ENCODE measurements at regions not wholly inside any gene's neighbourhood (a gene's known extent, or its start where the extent isn't known, plus 50 kb on each side); places are given as distances from the start of the nearest gene placed in this dataset.

- Histone ChIP-seq H3K36me3 (no peaks in the 10 kb centered on the region), H3K9me3 (ENCODE audit: low read depth) (peaks cover 3% of the 10 kb centered on the region), H3K27ac (no peak overlapping the region), H3K4me3 (no peak overlapping the region), H3K27me3 (no peaks in the 10 kb centered on the region), H3K4me1 (ENCODE audit: low read depth) (no peaks in the 10 kb centered on the region)
- TF ChIP-seq CTCF (IDR thresholded peaks at IDR 0.05; ENCODE audit: low read depth, low read length), result no peak
- no peak for DNase-seq (ENCODE audit: low read depth in 1 of 2, low spot score in 1 of 2)
Observed at GRCh38 chr3:34619990-34620389, 821.6 kb downstream of the PDCD6IP start.

DNA sequence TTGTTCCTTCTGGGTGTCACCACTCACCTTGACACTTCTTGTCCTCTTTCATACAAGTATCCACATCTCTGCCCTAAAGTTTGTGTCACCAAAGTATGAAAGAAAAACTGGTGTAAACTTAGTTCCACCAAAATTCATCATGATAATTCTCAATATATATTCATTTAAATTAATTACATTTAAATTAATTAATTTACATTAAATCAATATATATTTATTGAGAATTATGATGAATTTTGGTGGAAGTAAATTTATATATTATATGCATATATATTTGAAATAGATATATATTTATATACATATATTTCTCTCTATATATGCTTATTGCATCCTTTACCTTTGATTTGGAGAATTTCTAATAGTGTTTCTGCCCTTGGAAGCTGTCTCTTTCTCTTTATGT, 828.3 kb downstream of the PDCD6IP start:
- Histone ChIP-seq H3K9me3 (ENCODE audit: low read depth) (peaks cover 3% of the 10 kb centered on the region), H3K27ac (no peak overlapping the region), H3K4me3 (no peak overlapping the region), H3K27me3 (no peaks in the 10 kb centered on the region), H3K4me1 (ENCODE audit: low read depth) (peaks cover 19% of the 10 kb centered on the region), H3K36me3 (no peaks in the 10 kb centered on the region)
- no peak for TF ChIP-seq CTCF (IDR thresholded peaks at IDR 0.05; ENCODE audit: low read depth, low read length)
- DNase-seq (ENCODE audit: low read depth in 1 of 2, low spot score in 1 of 2), result peak in 1 of 2 donors; percentile 65

DNA sequence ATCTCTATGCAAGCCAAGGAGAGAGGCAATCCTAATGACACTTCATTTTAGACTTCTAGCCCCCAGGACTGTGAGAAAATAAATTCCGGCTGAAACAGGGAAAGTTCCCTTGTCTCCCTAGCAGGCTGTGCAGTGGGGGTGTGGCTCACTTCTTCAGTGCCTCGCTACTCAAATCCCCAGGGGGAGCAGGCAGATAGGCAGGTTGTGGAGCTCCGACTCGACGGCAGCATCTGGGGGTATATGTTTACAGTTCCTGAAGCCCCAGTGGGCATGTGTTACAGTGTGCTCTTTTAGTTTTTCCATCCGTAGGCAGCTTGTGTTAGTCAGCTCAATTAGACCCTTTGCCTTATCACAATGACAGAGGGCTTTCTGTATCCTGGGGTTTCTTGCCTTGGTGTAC, 836.5 kb downstream of the PDCD6IP start:
- DNase-seq (ENCODE audit: low read depth in 1 of 2, low spot score in 1 of 2), result no peak
- Histone ChIP-seq H3K4me3 (no peak overlapping the region), H3K4me1 (ENCODE audit: low read depth) (no peaks in the 10 kb centered on the region), H3K9me3 (ENCODE audit: low read depth) (no peaks in the 10 kb centered on the region), H3K27me3 (no peaks in the 10 kb centered on the region), H3K27ac (no peak overlapping the region), H3K36me3 (no peaks in the 10 kb centered on the region)
- TF ChIP-seq CTCF (IDR thresholded peaks at IDR 0.05; ENCODE audit: low read depth, low read length), result no peak

DNA sequence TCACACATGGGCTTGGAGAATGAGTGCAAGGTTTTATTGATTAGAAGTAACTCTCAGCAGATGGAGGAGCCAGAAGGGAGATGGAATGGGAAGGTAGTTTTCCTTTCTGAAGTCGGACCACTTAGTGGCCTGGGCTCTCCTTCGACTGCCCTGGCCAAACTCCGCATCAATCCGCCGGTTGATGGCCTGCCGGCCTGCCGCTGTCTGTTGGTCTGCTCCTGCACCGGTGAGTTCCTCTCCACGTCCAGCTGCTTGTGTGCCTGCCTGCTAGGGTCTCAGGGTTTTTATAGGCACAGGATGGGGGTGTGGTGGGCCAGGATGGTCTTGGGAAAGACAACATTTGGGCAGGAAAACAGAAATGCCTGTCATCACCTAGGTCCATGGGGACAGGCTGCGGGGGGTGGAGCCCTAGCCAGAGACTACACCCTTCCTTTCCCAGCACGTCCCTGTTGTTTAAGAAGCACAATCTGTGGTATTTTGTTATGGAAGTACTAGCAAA, 837.0 kb downstream of the PDCD6IP start:
- H3K36me3 ChIP-seq, result no peaks in the 10 kb centered on the region
- TF ChIP-seq CTCF (IDR thresholded peaks at IDR 0.05; ENCODE audit: low read depth, low read length), result no peak
- H3K9me3 ChIP-seq (ENCODE audit: low read depth), result no peaks in the 10 kb centered on the region
- no peak for DNase-seq (ENCODE audit: low read depth in 1 of 2, low spot score in 1 of 2)
- H3K4me3 ChIP-seq, result no peak overlapping the region
- no peak overlapping the region for H3K27ac ChIP-seq
- no peaks in the 10 kb centered on the region for H3K27me3 ChIP-seq
- H3K4me1 ChIP-seq (ENCODE audit: low read depth), result no peaks in the 10 kb centered on the region

DNA sequence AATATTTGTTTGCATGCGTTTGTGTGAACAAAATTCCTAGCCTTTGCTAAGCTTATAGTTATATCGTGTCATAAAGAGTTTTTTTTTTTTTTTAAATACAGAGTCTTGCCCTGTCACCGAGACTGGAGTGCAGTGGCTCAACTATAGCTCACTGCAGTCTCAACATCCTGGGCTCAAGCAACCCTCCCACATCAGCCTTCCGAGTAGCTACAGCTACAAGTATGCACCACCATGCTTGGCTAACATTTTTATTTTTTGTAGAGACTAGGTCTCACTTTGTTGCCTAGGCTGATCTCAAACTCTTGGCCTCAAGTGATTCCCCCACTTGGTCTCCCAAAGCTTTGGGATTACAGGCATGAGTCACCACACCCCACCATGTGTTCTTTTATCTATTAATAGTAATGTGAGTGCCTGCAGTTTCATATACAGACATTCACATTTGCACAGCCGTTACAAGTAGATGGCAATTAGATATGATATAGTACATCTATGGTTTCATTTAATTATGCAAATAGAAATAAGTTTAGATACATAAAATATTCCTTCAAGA, 848.6 kb downstream of the PDCD6IP start:
- no peak for TF ChIP-seq CTCF (IDR thresholded peaks at IDR 0.05; ENCODE audit: low read depth, low read length)
- H3K36me3 ChIP-seq, result no peaks in the 10 kb centered on the region
- no peaks in the 10 kb centered on the region for H3K27me3 ChIP-seq
- no peaks in the 10 kb centered on the region for H3K4me1 ChIP-seq (ENCODE audit: low read depth)
- H3K9me3 ChIP-seq (ENCODE audit: low read depth), result no peaks in the 10 kb centered on the region
- DNase-seq (ENCODE audit: low read depth in 1 of 2, low spot score in 1 of 2), result no peak
- no peak overlapping the region for H3K4me3 ChIP-seq
- H3K27ac ChIP-seq, result no peak overlapping the region

All from cardiac muscle cell (in vitro differentiated cells and primary cell).